MCF 10A (cell line): ENCODE measurements at regions not wholly inside any gene's neighbourhood (a gene's known extent, or its start where the extent isn't known, plus 50 kb on each side); places are given as distances from the start of the nearest gene placed in this dataset.
"Not testable (repeated sequence)": the region's sequence is repeated elsewhere in the genome, so short reads cannot be mapped to it uniquely, and the experiment has no call there.

Experiments
- BruUV-seq: library from RNA; stranded (reverse); fragments of 400-500 nt; replicated peaks from 2 replicates; lab custom pipeline; 2021; lab: Mats Ljungman, UMichigan
- CTCF ChIA-PET: fragments of 300-600 bp; sonication (Branson Sonifier 250); formaldehyde crosslinking; extraction: SDS; loops from one replicate; lab custom pipeline; 2021; ENCODE audit warnings: antibody characterized with exemption, inconsistent platforms; lab: Yijun Ruan, JAX
- POLR2A ChIA-PET: fragments of 300-600, 350-650 bp; sonication (Branson Sonifier 250); formaldehyde crosslinking; extraction: SDS; loops from one replicate; lab custom pipeline; 2020; ENCODE audit warnings: antibody characterized with exemption, inconsistent platforms; lab: Yijun Ruan, JAX
- DNase-seq: peaks from one replicate; pipeline ENCODE4 v3.0.0-alpha.2; 2018; ENCODE audit not compliant: unreplicated experiment
- H3K27ac Mint-ChIP-seq: one replicate; pipeline ENCODE4 v1.8.0; 2022; ENCODE audit warnings: mild to moderate bottlenecking, low read depth, mixed read lengths; ENCODE audit not compliant: unreplicated experiment
- H3K27me3 Mint-ChIP-seq: one replicate; pipeline ENCODE4 v1.8.0; 2022; ENCODE audit warnings: mixed read lengths; ENCODE audit not compliant: insufficient read depth, unreplicated experiment
- H3K36me3 Mint-ChIP-seq: one replicate; pipeline ENCODE4 v1.8.0; 2022; ENCODE audit warnings: mild to moderate bottlenecking, moderate library complexity, mixed read lengths; ENCODE audit not compliant: insufficient read depth, unreplicated experiment
- H3K4me1 Mint-ChIP-seq: one replicate; pipeline ENCODE4 v1.8.0; 2022; ENCODE audit warnings: mixed read lengths; ENCODE audit not compliant: insufficient read depth, unreplicated experiment
- H3K4me3 Mint-ChIP-seq: one replicate; pipeline ENCODE4 v1.8.0; 2022; ENCODE audit warnings: mild to moderate bottlenecking, moderate library complexity, mixed read lengths; ENCODE audit not compliant: unreplicated experiment
- H3K9me3 Mint-ChIP-seq: one replicate; pipeline ENCODE4 v1.8.0; 2022; ENCODE audit warnings: mixed read lengths; ENCODE audit not compliant: unreplicated experiment
- CTCF ChIP-seq: fragments of 200-600 bp; IDR thresholded peaks from one replicate; pipeline ENCODE4 v1.8.0; 2022; ENCODE audit warnings: antibody characterized with exemption, mild to moderate bottlenecking; ENCODE audit not compliant: unreplicated experiment
- intact Hi-C: fragments of 100-400 bp; cut with micrococcal nuclease; formaldehyde crosslinking; loops from 2 replicates; pipeline ENCODE4 v1.14.1; 2022

- ChIA-PET POLR2A (no interaction called here), CTCF (no interaction called here)
- H3K4me1 Mint-ChIP-seq = no peaks in the 10 kb centered on the region
- H3K27me3 Mint-ChIP-seq = peaks cover 31% of the 10 kb centered on the region
- no peak overlapping the region for H3K27ac Mint-ChIP-seq
- no peak for DNase-seq
- no peak for TF ChIP-seq CTCF
- H3K36me3 Mint-ChIP-seq = no peaks in the 10 kb centered on the region
- BruUV-seq = no TSS peak
- H3K4me3 Mint-ChIP-seq = no peak overlapping the region
- intact Hi-C loops = no loop called here
- no peaks in the 10 kb centered on the region for H3K9me3 Mint-ChIP-seq
Measured at GRCh38 chr6:98067375-98067774, 767.0 kb upstream of the POU3F2 start.

DNA sequence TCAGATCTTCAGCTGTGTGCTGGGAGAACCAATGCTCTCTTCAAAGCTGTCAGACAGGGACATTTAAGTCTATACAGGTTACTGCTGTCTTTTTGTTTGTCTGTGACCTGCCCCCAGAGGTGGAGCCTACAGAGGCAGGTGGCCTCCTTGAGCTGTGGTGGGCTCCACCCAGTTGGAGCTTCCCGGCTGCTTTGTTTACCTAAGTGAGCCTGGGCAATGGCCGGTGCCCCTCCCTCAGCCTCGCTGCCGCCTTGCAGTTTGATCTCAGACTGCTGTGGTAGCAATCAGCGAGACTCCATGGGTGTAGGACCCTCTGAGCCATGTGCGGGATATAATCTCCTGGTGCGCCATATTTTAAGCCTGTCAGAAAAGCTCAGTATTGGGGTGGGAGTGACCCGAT is 745.8 kb upstream of the POU3F2 start:
- H3K4me3 Mint-ChIP-seq, H3K36me3 Mint-ChIP-seq, DNase-seq, H3K27ac Mint-ChIP-seq, BruUV-seq, intact Hi-C loops, H3K4me1 Mint-ChIP-seq, H3K27me3 Mint-ChIP-seq: not testable (repeated sequence)
- ChIA-PET CTCF (interaction anchor here (0.6 kb wide), 1 partner anchor 1062 kb away, joined by 3 read pairs; no protein-coding TSS in a partner anchor), POLR2A (interaction anchor here (0.6 kb wide), 1 partner anchor 26 kb away, joined by 3 read pairs; no protein-coding TSS in a partner anchor)
- peaks cover 20% of the 10 kb centered on the region for H3K9me3 Mint-ChIP-seq

GRCh38 chr6:98092331-98092730 is 742.0 kb upstream of the POU3F2 start:
- DNase-seq = no peak
- Mint-ChIP-seq H3K4me3 (no peak overlapping the region), H3K9me3 (peaks cover 7% of the 10 kb centered on the region), H3K36me3 (no peaks in the 10 kb centered on the region), H3K27ac (no peak overlapping the region), H3K27me3 (peaks cover 11% of the 10 kb centered on the region), H3K4me1 (no peaks in the 10 kb centered on the region)
- ChIA-PET CTCF (no interaction called here), POLR2A (no interaction called here)
- intact Hi-C loops = no loop called here
- TF ChIP-seq CTCF = no peak
- BruUV-seq = no TSS peak

DNA sequence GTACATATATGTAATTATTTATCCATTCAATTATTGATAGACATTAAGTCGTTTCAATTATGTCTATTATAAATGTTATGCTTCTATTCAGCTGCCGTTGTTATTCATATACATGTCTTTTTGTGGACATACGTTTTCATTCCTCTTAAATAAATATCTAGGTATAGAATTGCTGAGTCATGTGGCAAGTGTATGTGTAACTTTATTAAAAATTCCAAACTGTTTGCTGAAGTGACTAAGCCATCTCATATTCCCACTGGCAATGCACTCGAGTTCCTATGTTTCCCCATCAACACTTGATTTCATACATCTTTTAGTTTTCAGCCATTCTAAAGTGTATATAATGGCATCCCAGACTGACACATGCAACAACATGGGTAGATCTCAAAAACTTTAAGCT is 739.7 kb upstream of the POU3F2 start:
- POLR2A ChIA-PET = no interaction called here
- Mint-ChIP-seq H3K4me1 (no peaks in the 10 kb centered on the region), H3K27me3 (peaks cover 11% of the 10 kb centered on the region), H3K36me3 (no peaks in the 10 kb centered on the region), H3K9me3 (peaks cover 1% of the 10 kb centered on the region), H3K4me3 (no peak overlapping the region), H3K27ac (no peak overlapping the region)
- TF ChIP-seq CTCF = no peak
- DNase-seq = no peak
- intact Hi-C loops = no loop called here
- CTCF ChIA-PET = no interaction called here
- no TSS peak for BruUV-seq

DNA sequence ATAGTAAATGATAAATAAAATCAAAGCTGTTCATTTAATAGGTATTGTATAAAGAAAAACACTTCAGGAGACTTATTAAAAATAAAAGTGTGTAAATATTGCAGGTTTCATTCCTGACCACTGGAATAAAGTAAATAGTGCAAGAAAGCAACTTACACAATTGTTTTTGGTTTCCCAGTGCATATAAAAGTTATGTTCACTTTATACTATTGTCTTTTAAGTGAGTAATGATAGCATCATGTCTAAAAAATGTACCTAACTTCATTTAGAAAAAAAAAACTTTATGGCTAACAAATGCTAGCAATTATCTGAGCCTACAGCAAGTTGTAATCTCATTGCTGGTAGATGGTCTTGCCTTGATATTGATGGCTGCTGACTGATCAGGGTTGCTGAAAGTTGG is 726.6 kb upstream of the POU3F2 start:
- no peak for DNase-seq
- no peaks in the 10 kb centered on the region for H3K36me3 Mint-ChIP-seq
- CTCF ChIA-PET = interaction anchor here (0.6 to 0.7 kb wide), 2 partner anchors 44 to 1481 kb away, joined by 3 to 4 read pairs; no protein-coding TSS in a partner anchor

More for the DNA sequence above, 726.6 kb upstream of the POU3F2 start:
- intact Hi-C loops = no loop called here
- Mint-ChIP-seq H3K27me3 (peaks cover 22% of the 10 kb centered on the region), H3K4me1 (no peaks in the 10 kb centered on the region), H3K4me3 (no peak overlapping the region), H3K9me3 (peaks cover 17% of the 10 kb centered on the region), H3K27ac (no peak overlapping the region)
- POLR2A ChIA-PET = no interaction called here
- no TSS peak for BruUV-seq
- TF ChIP-seq CTCF = no peak
